Activated T-helper 2 cell treated with anti-CD3 and anti-CD28 coated beads, Interferon-gamma antibody, Interleukin-2, Interleukin-4, amounts not matched to agents 10 μg/mL and 5 μg/mL and 100 μg/mL, durations not matched to agents 14 hours and 24 hours and 36 hours (primary cell): ENCODE measurements at regions not wholly inside any gene's neighbourhood (a gene's known extent, or its start where the extent isn't known, plus 50 kb on each side); places are given as distances from the start of the nearest gene placed in this dataset.
"Not testable (repeated sequence)": the region's sequence is repeated elsewhere in the genome, so short reads cannot be mapped to it uniquely, and the experiment has no call there.

Experiments used
- DNase-seq: peaks from one replicate; pipeline ENCODE4 v3.0.0; 2021; ENCODE audit warnings: low spot score
- H3K27ac Mint-ChIP-seq: one replicate; pipeline ENCODE4 v1.8.0; 2021; ENCODE audit warnings: mixed read lengths
- H3K27me3 Mint-ChIP-seq: one replicate; pipeline ENCODE4 v1.8.0; 2021; ENCODE audit warnings: low read depth, mixed read lengths
- H3K36me3 Mint-ChIP-seq: one replicate; pipeline ENCODE4 v1.8.0; 2021; ENCODE audit warnings: low read depth, mixed read lengths
- H3K4me1 Mint-ChIP-seq: one replicate; pipeline ENCODE4 v1.8.0; 2021; ENCODE audit warnings: low read depth, mixed read lengths
- H3K4me3 Mint-ChIP-seq: one replicate; pipeline ENCODE4 v1.8.0; 2021; ENCODE audit warnings: low read depth, mild to moderate bottlenecking, moderate library complexity, mixed read lengths
- H3K9me3 Mint-ChIP-seq: one replicate; pipeline ENCODE4 v1.8.0; 2021; ENCODE audit warnings: mixed read lengths
- intact Hi-C: fragments of 100-400 bp; cut with micrococcal nuclease; formaldehyde crosslinking; loops from one replicate; pipeline ENCODE4 v1.15.1; 2023

DNA sequence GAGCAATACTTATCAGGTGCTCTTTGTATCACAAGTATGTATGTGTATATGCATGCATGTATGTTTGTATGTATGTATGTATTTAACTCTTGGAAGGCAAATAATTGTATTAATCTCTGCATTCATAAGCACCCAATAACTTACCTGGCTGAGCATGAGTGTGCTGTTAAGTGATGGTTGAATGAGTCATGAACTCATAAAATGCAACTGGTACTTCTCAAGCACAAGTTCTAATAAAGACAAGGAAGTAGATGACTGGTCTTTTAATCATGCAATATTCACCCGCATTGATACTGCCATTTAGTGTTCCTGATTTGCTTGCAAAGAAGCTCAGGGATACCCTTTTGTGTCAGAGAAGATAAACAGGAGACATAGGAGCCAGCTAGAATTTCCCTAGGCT lies 204.9 kb upstream of the TRPM3 start:
- no peaks in the 10 kb centered on the region for H3K4me1 Mint-ChIP-seq
- no peak for DNase-seq
- no peaks in the 10 kb centered on the region for H3K9me3 Mint-ChIP-seq
- H3K4me3 Mint-ChIP-seq: no peak overlapping the region
- no peaks in the 10 kb centered on the region for H3K36me3 Mint-ChIP-seq
- intact Hi-C loops: no loop called here
- H3K27me3 Mint-ChIP-seq: no peaks in the 10 kb centered on the region
- H3K27ac Mint-ChIP-seq: no peak overlapping the region

GRCh38 chr9:71323357-71323756 lies 201.9 kb upstream of the TRPM3 start:
- H3K9me3 Mint-ChIP-seq: no peaks in the 10 kb centered on the region
- H3K4me1 Mint-ChIP-seq: no peaks in the 10 kb centered on the region
- H3K27ac Mint-ChIP-seq: no peak overlapping the region
- no peak for DNase-seq
- H3K36me3 Mint-ChIP-seq: no peaks in the 10 kb centered on the region
- intact Hi-C loops: no loop called here
- no peak overlapping the region for H3K4me3 Mint-ChIP-seq
- H3K27me3 Mint-ChIP-seq: no peaks in the 10 kb centered on the region

GRCh38 chr9:71322311-71322710 lies 200.9 kb upstream of the TRPM3 start:
- Mint-ChIP-seq H3K36me3 (no peaks in the 10 kb centered on the region), H3K27me3 (no peaks in the 10 kb centered on the region), H3K27ac (no peak overlapping the region), H3K4me1 (no peaks in the 10 kb centered on the region), H3K4me3 (no peak overlapping the region), H3K9me3 (no peaks in the 10 kb centered on the region)
- intact Hi-C loops: no loop called here
- no peak for DNase-seq

GRCh38 chr9:71308454-71308853 lies 187.0 kb upstream of the TRPM3 start:
- Mint-ChIP-seq H3K36me3 (no peaks in the 10 kb centered on the region), H3K4me3 (no peak overlapping the region), H3K27me3 (no peaks in the 10 kb centered on the region), H3K9me3 (no peaks in the 10 kb centered on the region), H3K27ac (no peak overlapping the region), H3K4me1 (no peaks in the 10 kb centered on the region)
- intact Hi-C loops: no loop called here
- DNase-seq: no peak

- Mint-ChIP-seq H3K36me3 (no peaks in the 10 kb centered on the region), H3K4me1 (no peaks in the 10 kb centered on the region), H3K9me3 (no peaks in the 10 kb centered on the region), H3K4me3 (no peak overlapping the region), H3K27me3 (no peaks in the 10 kb centered on the region), H3K27ac (no peak overlapping the region)
- intact Hi-C loops: no loop called here
- DNase-seq: no peak
Observed at GRCh38 chr9:71306134-71306533, 184.7 kb upstream of the TRPM3 start.

DNA sequence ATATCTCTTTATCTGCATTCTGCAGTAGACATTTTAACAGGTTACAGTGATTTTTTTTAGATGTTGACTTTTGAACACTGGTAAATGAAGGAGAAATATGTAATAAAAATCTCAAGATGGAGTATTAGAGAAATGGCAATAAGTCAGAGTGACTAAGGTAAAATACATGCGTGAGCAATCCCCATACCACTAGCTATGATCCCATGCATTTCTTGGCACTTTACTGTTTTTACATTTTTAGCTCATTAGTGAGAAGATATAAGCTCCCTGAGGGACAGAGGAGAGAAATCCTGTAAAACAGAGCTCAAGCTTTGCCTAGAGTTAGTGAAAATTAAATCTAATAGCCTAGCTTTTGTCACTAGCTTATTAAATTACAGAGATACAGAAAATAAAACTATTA lies 181.9 kb upstream of the TRPM3 start:
- no peak for DNase-seq
- H3K9me3 Mint-ChIP-seq: no peaks in the 10 kb centered on the region
- no peak overlapping the region for H3K27ac Mint-ChIP-seq
- H3K27me3 Mint-ChIP-seq: no peaks in the 10 kb centered on the region
- H3K4me3 Mint-ChIP-seq: no peak overlapping the region
- intact Hi-C loops: no loop called here
- no peaks in the 10 kb centered on the region for H3K4me1 Mint-ChIP-seq
- H3K36me3 Mint-ChIP-seq: no peaks in the 10 kb centered on the region

- H3K27ac Mint-ChIP-seq: no peak overlapping the region
- intact Hi-C loops: no loop called here
- no peaks in the 10 kb centered on the region for H3K9me3 Mint-ChIP-seq
- no peak overlapping the region for H3K4me3 Mint-ChIP-seq
- no peaks in the 10 kb centered on the region for H3K27me3 Mint-ChIP-seq
- no peaks in the 10 kb centered on the region for H3K36me3 Mint-ChIP-seq
- no peak for DNase-seq
- no peaks in the 10 kb centered on the region for H3K4me1 Mint-ChIP-seq
Observed at GRCh38 chr9:71302776-71303175, 181.4 kb upstream of the TRPM3 start.

- Mint-ChIP-seq H3K9me3 (no peaks in the 10 kb centered on the region), H3K4me1 (no peaks in the 10 kb centered on the region), H3K4me3 (no peak overlapping the region), H3K27me3 (peaks cover 2% of the 10 kb centered on the region), H3K27ac (no peak overlapping the region), H3K36me3 (no peaks in the 10 kb centered on the region)
- intact Hi-C loops: no loop called here
- DNase-seq: no peak
Observed at GRCh38 chr9:71295928-71296327, 174.5 kb upstream of the TRPM3 start.

- intact Hi-C loops: no loop called here
- H3K27me3 Mint-ChIP-seq: no peaks in the 10 kb centered on the region
- H3K27ac Mint-ChIP-seq: no peak overlapping the region
- H3K36me3 Mint-ChIP-seq: no peaks in the 10 kb centered on the region
- no peak overlapping the region for H3K4me3 Mint-ChIP-seq
- no peaks in the 10 kb centered on the region for H3K9me3 Mint-ChIP-seq
- no peak for DNase-seq
- H3K4me1 Mint-ChIP-seq: no peaks in the 10 kb centered on the region
Observed at GRCh38 chr9:71286146-71286545, 164.7 kb upstream of the TRPM3 start.

DNA sequence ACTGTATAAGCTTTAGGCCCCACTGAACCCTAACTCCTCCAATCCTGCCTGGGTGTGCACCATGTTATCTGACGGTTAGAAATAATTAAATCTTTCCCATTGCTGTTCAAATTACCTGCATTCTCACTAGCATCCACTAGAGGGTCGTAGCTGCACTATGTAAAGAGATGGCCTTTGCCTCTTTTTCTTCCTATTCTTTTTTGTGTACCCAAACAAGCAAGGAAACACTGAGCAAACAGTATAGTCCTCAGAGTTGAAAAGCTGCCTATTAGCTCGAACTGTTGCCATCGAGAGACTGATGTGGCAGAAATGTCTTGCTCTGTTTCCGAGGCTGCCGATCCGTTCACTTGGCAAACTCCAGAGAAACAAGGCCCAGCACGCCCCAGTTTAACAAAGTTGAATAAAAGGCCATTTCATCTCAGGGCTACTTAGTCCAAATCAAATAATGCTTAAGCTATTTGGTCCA lies 163.8 kb upstream of the TRPM3 start:
- Mint-ChIP-seq H3K4me3 (no peak overlapping the region), H3K4me1 (no peaks in the 10 kb centered on the region)

DNA sequence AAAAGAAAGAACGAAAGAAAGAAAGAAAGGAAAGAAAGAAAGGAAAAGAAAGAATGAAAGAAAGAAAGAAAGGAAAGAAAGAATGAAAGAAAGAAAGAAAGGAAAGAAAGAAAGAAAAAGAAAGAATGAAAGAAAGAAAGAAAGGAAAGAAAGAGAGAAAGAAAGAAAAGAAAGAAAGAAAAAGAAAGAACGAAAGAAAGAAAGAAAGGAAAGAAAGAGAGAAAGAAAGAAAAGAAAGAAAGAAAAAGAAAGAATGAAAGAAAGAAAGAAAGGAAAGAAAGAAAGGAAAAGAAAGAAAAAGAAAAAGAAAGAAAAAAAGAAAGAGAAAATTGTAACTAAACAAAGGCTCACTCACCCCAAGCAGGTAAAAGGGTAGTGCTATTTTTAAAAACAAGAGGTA lies 160.7 kb upstream of the TRPM3 start:
- H3K4me1 Mint-ChIP-seq, H3K9me3 Mint-ChIP-seq, intact Hi-C loops, H3K36me3 Mint-ChIP-seq, H3K27ac Mint-ChIP-seq, H3K4me3 Mint-ChIP-seq, H3K27me3 Mint-ChIP-seq, DNase-seq: not testable (repeated sequence)

More for the DNA sequence above, 163.8 kb upstream of the TRPM3 start:
- H3K27ac Mint-ChIP-seq: no peak overlapping the region
- intact Hi-C loops: loop anchor here (2.0 kb wide), 1 partner anchor 484 kb away; the partner anchor contains the start of gene CEMIP2
- H3K9me3 Mint-ChIP-seq: no peaks in the 10 kb centered on the region
- H3K36me3 Mint-ChIP-seq: no peaks in the 10 kb centered on the region
- no peaks in the 10 kb centered on the region for H3K27me3 Mint-ChIP-seq
- no peak for DNase-seq

DNA sequence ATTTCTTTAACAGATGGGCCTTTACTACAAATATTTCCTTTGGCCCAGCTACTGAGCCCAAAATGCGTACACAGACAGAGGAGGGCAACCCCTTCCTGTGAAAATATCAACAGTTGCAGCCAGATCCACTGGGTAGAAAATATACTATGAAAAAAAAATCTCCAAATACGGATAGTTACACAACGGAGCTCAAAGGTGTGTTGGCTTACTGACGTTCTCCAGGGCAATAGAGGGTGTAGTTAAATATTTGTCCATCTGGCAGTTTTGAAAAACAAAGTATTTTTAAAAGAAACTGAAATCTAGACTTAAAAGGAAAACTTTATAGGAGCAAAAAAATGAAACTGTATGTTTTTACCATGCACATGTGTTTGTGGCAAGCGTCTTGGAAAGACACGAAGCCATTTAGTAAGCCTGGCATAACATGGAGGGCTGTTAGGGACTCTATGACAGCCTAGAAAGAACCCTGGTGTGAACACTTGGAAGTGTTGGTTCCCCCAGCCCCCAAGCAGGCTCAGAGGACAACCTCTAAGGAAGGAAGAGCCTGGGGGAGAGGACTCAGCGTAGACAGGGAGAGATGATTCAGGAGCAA lies 157.8 kb upstream of the TRPM3 start:
- no peaks in the 10 kb centered on the region for H3K4me1 Mint-ChIP-seq
- H3K27ac Mint-ChIP-seq: no peak overlapping the region
- H3K27me3 Mint-ChIP-seq: no peaks in the 10 kb centered on the region
- intact Hi-C loops: no loop called here
- H3K4me3 Mint-ChIP-seq: no peak overlapping the region
- H3K9me3 Mint-ChIP-seq: no peaks in the 10 kb centered on the region
- no peaks in the 10 kb centered on the region for H3K36me3 Mint-ChIP-seq
- no peak for DNase-seq

DNA sequence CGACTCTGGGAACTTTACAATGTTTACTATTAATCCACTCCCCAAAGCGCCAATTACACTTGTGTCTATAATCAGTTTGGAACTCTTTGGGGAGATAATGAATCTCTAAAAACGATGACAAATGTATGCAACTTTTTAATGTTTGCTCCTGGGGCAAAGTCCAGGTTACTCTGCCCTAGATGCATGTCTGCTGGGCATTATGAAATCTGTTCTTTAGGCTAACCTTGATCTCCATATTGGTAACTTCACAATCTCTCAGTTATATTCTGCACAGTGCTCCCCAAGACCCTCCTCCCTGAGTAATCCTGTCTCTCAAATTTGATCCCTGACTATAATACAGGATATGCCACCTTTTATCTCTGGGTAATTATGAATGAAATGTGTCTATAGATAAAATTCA lies 152.2 kb upstream of the TRPM3 start:
- Mint-ChIP-seq H3K4me3 (no peak overlapping the region), H3K36me3 (no peaks in the 10 kb centered on the region), H3K4me1 (no peaks in the 10 kb centered on the region), H3K9me3 (no peaks in the 10 kb centered on the region), H3K27me3 (no peaks in the 10 kb centered on the region), H3K27ac (no peak overlapping the region)
- DNase-seq: no peak
- intact Hi-C loops: no loop called here

- Mint-ChIP-seq H3K36me3 (no peaks in the 10 kb centered on the region), H3K9me3 (no peaks in the 10 kb centered on the region), H3K4me3 (no peak overlapping the region), H3K4me1 (no peaks in the 10 kb centered on the region), H3K27me3 (no peaks in the 10 kb centered on the region), H3K27ac (no peak overlapping the region)
- no peak for DNase-seq
- intact Hi-C loops: no loop called here
Observed at GRCh38 chr9:71271602-71272001, 150.2 kb upstream of the TRPM3 start.
